Activated T-helper 1 cell treated with Interleukin-2 at 50 U/mL for 16 hours (primary cell): ENCODE measurements at regions not wholly inside any gene's neighbourhood (a gene's known extent, or its start where the extent isn't known, plus 50 kb on each side); places are given as distances from the start of the nearest gene placed in this dataset.

ENCODE experiments used
- DNase-seq: peaks from one replicate; pipeline ENCODE4 v3.0.0-alpha.2; 2020; ENCODE audit warnings: low read depth

DNA sequence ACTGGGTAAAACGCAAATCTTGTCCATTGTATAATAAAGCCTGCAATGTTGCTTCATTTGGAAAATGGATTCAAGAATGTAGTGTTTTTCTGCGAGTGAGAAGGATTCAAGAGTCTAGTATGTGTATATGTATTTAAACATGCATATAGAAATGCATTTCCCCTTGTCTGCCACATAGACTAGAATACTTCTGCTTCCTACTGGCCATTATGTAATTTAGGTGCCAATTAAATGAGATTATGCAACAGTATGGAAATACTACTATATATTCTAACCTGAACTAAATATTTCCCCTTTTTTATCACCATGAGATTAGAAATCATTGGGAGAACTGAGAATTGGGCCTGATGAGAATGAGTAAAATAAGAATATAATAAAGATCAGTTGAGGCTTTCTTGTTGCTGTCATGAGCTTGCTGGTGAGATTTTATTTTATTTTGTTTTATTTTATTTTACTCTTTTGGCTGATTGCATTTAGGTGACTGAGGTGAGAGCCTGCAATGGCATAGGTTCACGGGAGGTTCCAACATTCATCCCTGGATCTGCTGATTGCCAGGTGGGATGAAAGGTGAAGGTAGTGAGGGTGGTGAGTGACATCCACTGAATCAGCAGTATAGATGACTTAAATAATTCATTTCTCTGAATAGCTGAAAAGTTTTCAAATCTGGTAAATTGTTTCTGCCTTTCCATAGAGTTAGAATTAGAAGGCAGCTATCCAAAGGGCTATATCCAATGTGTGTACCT, 95.6 kb upstream of the SLC4A4 start:
- DNase-seq = no peak

DNA sequence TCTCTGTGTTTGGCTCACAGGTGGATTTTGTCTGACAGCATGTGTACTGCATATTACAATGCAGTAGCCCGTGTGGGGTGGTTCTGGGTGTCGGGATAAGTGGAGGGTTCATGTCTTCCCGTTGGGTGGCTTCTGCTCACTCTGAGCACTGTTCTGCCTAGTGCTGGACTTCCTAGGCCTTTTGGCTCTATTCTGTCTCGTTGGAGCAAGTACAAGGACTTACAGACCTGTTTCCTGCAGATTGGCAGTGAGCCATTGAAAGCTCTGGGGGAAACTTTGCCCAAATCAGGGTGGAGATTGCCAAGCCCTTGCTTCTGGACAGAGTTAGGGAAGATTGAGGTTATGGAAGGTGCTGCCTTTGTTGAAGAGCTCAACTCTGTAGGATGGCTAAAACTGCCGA, 91.1 kb upstream of the SLC4A4 start:
- no peak for DNase-seq

DNA sequence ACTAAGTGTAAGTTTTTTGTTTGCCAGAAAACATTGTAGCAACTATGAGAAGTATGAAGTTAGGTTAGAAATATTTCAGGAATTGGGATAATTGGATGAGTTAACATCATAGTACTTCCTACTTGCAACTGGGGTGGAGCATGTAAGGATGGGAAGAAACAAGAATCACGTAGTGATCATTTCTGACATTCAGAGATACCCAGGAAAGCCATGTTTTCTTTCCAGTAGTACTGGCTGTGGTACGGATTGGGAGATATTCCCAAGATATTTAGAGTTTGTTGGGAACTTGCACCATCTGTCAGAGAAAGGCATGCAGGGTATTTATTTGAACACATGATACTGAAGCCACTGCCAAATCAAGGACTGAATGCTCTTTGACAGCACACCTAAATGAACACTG, 87.6 kb upstream of the SLC4A4 start:
- no peak for DNase-seq

DNA sequence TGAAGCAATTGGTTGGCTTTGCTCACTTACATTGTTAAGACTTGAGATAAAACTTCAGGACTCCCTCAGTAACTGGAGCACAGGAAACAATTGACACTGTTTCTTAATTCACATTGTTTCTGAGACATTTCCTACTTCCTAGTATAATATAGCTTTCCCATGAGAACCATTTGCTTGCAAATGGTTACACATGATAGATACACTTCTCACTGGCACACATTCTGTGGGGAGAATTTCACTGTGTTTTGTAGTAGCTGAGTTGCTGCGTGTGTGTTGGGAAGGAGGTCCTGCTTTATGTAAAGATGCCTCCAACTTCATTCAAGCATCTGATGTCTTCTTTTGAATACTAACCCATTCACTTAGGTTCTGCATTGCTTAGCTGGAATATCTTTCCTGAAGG, 85.3 kb upstream of the SLC4A4 start:
- DNase-seq = no peak

DNA sequence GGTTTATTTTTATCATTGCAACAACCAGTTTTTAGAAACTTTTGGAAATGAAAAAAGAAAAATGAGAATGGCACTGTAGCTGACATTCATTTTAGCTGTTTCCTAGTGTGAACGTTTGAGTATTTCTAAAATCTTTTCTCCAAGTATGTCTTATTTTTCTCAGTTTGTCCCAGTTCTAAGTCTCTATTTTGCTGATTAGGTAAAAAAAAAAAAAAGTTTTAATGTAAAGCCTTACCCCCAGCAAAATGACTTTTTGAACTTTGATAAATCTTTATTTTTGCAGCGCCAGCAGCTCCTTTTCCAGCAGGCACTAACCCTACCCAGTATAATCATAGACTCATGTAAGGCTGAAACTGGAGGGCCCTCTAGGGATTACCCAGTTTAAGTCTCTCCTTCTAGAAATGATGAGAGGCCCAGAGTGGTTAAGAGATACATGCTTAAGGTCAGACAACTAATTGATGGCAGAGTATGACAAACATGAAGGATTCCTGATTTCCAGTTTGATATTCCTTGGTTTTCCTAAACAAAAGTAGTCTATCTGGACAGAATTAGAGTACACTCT, 84.3 kb upstream of the SLC4A4 start:
- no peak for DNase-seq

DNA sequence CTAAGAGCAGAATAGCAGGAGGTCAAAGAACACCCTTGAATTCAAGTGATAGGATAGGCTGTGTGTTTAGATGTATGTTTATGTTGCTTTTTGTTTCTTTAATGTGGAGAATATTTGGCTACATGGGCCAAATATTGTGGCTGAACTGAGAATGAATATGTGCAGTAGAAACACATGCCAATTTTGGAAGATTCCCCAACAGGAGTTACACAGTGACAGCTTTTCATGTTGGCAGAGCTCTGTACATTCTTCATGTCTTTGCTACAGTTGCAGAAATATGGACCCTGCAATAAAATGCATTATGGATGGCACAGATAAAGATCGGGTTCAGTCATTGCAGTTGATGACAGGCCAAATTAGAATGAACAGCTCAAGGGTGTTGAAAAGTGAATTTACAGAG, 82.8 kb upstream of the SLC4A4 start:
- no peak for DNase-seq

DNA sequence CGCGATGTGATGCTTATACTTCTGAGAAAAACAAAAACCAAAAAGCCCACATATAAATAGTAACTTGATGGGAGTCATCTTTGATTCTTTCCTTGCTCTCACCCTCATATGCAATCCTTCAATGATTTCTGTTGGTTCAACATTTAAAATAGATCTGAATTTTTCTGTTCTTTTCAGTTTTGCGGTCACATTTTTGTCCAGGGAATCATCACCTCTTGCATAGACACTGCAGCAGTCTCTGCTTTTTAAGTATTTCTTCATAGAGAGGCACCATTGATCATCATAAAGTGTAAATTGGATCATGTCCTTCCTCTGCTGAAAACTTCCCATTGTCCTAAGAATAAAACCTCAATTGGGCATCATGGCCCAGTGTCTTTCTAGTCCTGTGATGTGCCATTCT, 81.1 kb upstream of the SLC4A4 start:
- no peak for DNase-seq

DNA sequence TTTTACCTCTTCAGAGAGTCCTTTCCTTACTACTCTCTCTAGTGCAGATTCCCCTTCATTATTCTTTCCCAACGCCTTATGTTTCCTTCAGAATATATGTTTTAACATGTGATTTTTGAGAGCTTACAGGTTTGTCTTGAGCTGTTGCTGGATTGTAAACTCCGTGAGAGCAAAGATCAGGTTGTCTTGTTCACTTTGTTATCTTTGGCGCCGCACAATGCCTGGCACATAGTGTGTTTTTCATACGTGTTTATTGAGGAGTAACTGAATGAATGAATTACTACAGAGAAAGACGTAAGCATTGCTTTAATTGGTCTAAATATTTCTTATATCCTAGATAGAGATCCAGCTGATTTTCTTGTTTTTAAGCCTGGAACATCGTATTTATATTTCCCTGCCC, 80.5 kb upstream of the SLC4A4 start:
- no peak for DNase-seq

DNA sequence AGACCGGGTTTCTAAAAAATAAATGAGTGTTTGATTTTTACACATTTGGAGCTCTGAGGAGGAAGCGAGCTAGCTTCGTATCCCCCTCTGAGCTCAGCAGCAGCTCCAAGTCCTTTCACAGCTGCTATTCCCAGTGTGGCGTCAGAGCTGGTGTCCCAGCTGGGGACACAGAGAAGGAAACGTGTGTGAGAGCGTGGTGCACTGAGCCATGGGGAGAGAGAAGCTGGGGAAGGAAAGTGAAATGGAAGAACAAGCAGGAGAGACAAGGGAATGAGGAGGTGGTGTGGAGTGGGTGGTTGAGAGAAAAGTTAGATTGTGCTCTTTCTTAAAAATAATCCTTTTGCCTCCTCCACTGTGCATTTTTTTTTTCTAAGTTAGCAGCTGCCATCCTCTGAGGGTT, 79.5 kb upstream of the SLC4A4 start:
- no peak for DNase-seq

DNA sequence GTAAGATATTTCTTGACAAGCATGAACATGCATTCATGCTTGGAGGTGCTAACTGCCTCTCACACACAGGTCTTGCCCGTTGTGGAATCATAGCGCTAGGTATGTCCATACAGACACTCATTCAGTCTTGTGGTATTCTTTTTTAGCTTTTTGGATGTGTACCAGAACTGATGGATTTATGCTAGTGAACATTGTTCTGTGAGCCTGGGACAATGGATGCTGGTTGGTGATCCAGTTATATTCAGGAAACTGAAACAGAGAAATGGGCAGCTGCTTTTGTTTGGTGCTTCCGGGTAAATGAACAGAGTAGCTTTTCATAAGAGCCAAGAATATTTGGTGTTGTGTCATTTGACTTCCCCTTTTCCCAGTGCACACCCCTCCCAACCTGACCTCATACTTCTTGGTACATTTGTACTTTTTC, 78.9 kb upstream of the SLC4A4 start:
- no peak for DNase-seq

DNA sequence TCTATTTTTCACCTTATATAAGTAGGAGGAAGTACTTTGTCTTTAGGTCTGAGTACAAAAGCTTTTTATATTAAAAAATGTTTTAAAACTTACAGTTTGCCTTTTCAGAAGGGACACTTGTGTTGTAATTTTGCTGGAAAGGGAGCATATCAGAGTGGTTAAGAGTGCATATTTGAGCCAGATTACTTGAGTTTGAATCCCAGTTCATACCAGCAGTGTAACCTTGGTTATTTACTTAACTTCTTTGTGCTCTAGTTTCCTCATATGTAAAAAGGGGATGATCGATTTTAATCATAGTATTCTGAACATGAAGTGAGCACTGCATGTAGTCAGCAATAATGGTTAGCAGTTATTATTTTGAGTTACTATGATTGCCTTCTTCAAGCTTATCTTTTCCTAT, 78.3 kb upstream of the SLC4A4 start:
- DNase-seq = no peak

DNA sequence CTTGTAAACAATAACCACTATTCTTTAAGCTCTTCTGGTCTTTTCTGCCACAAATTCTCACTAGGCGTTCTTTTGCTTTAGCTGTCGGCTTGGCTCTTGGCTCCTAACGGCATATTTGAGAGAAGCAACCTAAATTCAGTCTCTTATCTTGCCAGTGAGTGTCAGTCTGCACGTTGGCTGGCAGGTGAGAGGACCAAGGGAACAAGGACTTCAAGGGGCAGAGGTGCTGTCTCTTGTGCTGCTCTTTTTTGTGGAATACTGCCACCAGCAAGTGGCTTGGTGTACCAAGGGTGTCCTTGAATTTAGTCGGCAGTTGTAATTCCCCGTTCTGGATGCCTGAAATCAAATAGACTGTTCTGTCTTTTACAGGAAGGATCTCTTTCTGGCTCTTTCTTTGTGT, 77.8 kb upstream of the SLC4A4 start:
- DNase-seq = no peak

DNA sequence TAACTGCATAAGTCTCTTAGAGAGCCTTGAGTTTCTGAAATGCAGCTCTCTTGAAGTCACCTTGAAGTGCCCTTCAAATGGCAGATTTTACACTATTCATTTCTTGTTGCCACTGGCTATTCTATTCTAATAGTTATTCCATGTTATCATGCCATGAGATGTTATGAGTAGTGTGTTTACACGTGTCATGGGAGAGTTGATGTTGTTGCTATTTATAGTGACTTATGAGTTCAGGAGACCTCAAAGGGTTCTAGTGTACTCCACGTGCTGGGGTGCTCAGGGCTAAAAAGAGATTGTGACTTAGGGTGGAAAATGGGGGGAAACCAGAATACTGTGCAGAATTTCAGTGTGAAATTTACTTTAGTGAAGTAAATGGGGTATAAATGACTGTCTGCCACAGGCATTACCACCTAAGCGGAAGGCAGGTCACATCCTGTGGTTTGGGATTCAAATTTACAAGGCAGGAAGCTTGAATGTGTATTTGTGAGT, 77.1 kb upstream of the SLC4A4 start:
- no peak for DNase-seq

DNA sequence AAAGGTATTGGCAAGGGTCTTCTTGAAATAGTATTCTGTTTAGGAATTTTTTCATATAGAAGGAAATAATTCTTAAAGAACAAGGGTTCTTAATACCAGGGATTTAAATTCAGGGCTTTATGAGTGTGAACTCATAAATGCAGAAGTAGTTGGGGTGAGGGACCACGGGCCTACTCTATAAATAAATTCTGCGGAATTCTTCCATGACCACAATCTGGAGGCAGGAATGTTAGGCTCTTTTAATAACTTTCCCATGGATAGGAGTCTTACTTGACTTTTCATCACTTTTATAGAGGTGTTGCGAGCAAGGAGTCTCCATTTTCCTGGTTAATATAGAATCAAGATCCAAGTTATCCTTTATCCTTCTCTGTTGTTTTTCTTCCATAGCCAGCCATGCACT, 76.7 kb upstream of the SLC4A4 start:
- DNase-seq = no peak

DNA sequence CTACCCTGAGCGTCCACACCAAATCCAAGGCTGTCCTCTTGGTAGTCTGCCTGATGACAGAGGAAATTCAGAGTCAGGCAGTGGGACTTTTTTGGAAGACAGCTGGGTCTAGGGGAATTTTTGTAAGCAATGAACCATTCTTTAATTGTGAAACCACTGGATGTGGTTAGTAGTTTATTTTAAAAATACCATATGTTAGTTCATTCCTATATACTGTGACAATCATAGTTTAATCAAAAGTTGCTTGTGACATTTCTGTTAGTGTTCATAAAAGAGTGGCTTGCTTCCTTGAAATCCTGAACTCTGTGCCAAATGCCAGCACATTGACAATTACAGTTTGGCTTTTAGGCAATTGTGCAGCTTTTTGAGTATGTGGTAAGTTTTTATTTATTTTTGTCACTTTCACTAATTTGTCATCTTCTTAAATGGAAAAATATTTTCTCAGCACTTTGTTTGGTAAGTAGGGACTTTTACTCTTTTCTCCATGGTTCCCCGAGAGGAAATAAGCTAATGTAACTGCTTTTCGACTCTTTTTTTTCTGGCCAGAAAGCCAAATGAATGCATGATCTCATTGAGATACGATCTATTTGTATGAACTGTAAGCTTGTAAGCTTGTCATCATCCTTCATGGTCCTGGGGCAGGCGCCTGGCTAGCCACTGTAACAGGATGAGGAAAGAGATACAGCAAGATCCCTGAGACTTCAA, 72.6 kb upstream of the SLC4A4 start:
- DNase-seq = no peak

DNA sequence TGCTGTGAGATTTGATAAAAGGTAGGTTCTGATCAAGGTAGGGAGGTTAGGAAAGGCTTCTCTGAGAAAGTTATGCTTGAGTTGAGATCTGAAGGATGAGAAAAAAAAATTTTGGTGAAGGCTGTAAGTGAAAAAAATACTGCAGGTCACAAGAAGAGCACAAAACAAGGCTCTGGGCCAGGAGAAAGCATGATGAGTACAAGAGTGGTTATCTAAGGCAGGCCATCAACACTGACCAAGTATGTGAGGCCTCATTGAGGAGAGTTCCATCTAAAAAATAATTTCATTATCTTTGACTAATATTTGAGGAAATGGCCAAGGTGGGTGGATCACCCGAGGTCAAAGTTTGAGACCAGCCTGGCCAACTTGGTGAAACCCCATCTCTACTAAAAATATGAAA, 71.6 kb upstream of the SLC4A4 start:
- DNase-seq = no peak

DNA sequence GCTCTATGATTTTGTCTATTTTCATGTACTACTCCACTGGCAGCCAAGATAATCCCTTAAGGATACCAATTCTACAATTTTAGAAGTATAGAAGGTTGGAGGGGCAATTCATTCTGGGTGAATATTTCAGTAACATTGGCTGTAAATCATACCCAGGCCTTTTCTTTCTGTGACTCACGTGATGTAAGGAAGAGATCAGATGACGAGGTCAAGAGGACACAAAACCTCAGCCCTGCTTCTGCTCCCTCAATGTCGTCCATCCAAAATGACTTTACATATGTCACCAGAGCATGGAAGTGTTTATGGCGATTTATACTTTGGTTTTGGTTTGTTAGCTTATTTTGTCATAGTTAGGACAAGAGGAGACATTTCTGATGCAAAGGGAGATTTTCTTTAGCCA, 70.7 kb upstream of the SLC4A4 start:
- no peak for DNase-seq

DNA sequence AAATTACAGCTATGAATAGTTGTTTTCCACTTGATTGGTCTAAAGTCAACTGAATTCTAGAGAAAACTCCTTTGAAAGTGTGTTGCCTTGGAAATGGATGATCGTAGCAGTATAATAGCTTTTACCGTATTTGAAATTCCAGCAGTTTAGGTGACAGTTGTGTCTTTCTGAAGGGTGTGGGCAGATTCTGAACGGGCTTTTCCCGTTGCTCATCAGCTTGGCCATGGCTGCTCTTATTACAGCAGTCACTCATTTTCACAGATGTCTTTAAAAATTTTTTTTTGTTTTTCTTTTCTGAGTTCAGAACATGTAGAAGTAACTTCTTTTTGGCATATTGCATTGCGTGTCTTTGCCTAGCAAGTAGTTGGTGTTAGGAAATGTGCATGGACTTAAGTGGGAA, 69.6 kb upstream of the SLC4A4 start:
- DNase-seq = no peak

DNA sequence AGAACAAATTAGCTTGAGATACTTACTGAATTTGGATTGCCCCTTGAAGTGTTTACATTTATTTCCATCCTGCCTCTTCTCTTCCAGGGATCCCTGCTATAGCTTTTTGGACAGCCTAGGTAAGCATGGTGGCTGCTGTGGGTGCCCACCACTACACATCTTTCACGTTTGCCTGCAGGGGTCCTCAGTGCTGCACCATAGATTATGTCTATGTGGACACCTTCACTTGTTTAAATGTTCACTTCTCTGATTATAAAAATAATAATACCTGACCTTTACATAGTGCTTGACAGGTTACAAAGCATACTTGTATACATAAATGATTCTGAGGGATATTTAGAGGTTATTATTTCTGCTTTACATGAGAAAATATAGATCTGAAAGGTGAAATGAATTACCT, 67.9 kb upstream of the SLC4A4 start:
- no peak for DNase-seq

DNA sequence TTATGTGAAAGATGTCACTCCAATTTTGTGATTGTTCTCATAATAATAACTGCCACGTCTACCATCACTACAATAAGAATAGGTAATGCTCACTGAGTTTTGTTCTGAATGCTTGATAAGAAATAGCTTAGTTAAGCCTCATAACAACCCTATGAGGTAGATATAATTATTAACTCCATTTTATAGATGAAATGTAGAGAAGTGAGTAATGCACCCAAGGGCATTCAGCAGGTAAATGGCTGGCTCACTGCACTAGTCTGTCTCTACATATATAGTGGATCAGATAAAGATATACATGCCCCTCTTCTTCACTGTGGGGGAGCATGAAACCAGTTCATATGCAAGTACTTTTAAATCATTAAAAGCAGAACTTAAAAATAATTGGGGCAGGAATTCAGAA, 65.8 kb upstream of the SLC4A4 start:
- DNase-seq = no peak

DNA sequence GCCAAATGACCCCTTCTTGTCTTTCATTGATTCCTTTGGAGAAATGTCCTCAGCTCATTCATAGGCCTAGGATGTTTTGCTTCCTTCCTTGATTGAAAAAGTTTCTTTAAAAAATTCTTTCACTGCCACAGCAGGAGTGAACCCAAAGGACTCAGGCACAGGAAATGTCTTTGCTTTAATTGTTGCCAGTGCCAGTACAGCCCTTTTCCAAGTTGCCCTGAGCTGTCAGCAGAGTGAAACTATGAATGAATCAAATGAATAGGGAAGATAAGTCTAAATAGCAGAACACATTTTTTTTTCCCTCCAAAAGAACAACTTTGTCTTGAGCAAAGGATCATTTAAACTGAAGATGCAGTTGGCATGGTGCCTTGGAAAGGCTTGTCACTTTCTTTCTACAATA, 63.8 kb upstream of the SLC4A4 start:
- DNase-seq = no peak

DNA sequence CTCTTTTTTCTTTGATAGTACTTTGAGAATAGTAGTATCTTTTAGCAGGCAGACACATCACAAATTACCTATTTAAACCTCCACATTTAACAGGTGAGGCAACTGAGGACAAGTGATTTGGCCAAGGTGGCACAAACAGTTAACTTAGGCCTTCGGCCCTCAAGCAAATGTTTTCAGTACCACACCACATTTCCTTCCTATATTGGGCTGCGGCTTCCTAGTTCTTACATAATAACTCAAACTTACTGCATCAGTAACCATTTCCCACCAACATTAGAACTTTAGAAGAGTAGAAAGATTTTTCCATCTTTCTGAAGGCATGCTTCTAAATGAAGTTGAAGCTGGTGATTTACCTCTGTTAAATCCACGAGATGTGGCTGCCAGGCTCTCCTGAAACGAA, 63.2 kb upstream of the SLC4A4 start:
- no peak for DNase-seq

DNA sequence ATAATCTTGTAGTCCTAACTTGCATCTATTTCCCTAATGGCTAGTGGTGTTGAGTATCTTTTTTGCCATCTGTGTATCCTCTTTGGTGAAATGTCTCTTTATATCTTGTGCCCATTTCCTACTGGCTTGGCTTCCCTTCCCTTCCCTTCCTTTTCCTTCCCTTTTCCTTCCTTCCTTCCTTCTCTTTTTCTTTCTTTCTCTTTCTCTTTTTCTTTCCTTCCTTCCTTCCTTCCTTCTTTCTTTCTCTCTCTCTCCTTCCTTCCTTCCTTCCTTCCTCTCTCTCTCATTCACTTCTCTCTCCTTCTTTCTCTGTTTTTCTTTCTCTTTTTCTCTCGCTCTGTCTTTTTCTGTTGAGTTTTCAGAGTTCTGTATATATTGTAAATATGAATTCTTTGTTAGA, 61.5 kb upstream of the SLC4A4 start:
- DNase-seq = no peak
